GM23248 (cell line): ENCODE measurements at regions not wholly inside any gene's neighbourhood (a gene's known extent, or its start where the extent isn't known, plus 50 kb on each side); places are given as distances from the start of the nearest gene placed in this dataset.

Experiments
- EZH2 ChIP-seq: fragments of 200-600 bp; sonication (generic); IDR thresholded peaks from 2 replicates; pipeline ENCODE4 v1.6.1; 2018; ENCODE audit warnings: antibody characterized with exemption, mild to moderate bottlenecking; ENCODE audit not compliant: insufficient read depth, poor library complexity, severe bottlenecking
- EZH2phosphoT487 ChIP-seq: fragments of 200-600 bp; sonication (generic); IDR thresholded peaks from 2 replicates; pipeline ENCODE4 v1.6.1; 2018; ENCODE audit warnings: antibody characterized with exemption, moderate library complexity, mild to moderate bottlenecking, low read depth; ENCODE audit not compliant: insufficient read depth

- TF ChIP-seq EZH2 (no peak), EZH2phosphoT487 (no peak)
These were observed 131.1 kb upstream of the CHST15 start for GRCh38 chr10:124224331-124225028.
